ENCODE measurements at regions not wholly inside any gene's neighbourhood (a gene's known extent, or its start where the extent isn't known, plus 50 kb on each side); places are given as distances from the start of the nearest gene placed in this dataset.

DNA sequence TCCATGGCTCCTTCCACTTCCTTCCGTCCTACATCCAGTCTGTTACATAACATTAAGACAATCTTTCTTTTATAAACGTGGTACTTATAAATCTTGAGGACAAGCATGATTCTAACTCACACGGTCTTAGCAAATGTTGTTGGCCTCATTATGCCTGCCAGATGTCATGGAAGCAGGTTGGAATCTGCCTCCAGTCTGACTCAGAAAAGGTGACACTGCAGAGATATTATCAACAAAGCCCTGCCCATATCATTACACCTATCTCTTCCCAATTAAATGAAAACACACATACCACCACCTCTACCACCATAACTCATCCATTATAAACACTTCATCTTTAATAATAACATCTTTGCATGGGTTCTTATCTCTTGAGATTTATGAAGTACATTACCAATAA, 334.7 kb upstream of the CHAC2 start:
- Histone ChIP-seq H3K9ac (ENCODE audit: control insufficient read depth, extremely low read depth, insufficient read depth, low read length) (no peak overlapping the region), H3K27ac (ENCODE audit: control insufficient read depth, insufficient read depth, low read length) (no peak overlapping the region), H3K79me2 (ENCODE audit: control insufficient read depth, insufficient read depth, low read length) (no peaks in the 10 kb centered on the region), H3K4me3 (ENCODE audit: control insufficient read depth in 2 of 3, extremely low read depth in 1 of 3, insufficient read depth in 2 of 3, low read depth in 1 of 3, low read length in 3 of 3) (no peak overlapping the region), H3K36me3 (ENCODE audit: control insufficient read depth in 2 of 2, extremely low read depth in 1 of 2, insufficient read depth in 2 of 2, low read length in 2 of 2) (no peaks in the 10 kb centered on the region), H3K4me1 (ENCODE audit: control insufficient read depth, extremely low read depth, insufficient read depth, low read length) (no peaks in the 10 kb centered on the region), H3K4me2 (ENCODE audit: control insufficient read depth, extremely low read depth, insufficient read depth, low read depth, low read length) (no peak overlapping the region), H3K27me3 (ENCODE audit: control insufficient read depth, extremely low read depth, insufficient read depth, low read length) (no peaks in the 10 kb centered on the region), H2AFZ (ENCODE audit: control insufficient read depth, low read length) (no peak overlapping the region), H3K9me3 (ENCODE audit: control insufficient read depth, low read depth, low read length) (no peaks in the 10 kb centered on the region), H3K9me1 (ENCODE audit: control insufficient read depth, extremely low read depth, insufficient read depth, low read length) (no peaks in the 10 kb centered on the region), H4K20me1 (ENCODE audit: control insufficient read depth, extremely low read depth, insufficient read depth, low read length) (no peaks in the 10 kb centered on the region)
- TF ChIP-seq, protein P1, sequence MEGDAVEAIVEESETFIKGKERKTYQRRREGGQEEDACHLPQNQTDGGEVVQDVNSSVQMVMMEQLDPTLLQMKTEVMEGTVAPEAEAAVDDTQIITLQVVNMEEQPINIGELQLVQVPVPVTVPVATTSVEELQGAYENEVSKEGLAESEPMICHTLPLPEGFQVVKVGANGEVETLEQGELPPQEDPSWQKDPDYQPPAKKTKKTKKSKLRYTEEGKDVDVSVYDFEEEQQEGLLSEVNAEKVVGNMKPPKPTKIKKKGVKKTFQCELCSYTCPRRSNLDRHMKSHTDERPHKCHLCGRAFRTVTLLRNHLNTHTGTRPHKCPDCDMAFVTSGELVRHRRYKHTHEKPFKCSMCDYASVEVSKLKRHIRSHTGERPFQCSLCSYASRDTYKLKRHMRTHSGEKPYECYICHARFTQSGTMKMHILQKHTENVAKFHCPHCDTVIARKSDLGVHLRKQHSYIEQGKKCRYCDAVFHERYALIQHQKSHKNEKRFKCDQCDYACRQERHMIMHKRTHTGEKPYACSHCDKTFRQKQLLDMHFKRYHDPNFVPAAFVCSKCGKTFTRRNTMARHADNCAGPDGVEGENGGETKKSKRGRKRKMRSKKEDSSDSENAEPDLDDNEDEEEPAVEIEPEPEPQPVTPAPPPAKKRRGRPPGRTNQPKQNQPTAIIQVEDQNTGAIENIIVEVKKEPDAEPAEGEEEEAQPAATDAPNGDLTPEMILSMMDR (optimal IDR thresholded peaks at IDR 0.05 in 1 of 3, IDR thresholded peaks at IDR 0.05 in 1 of 3, conservative IDR thresholded peaks at IDR 0.05 in 1 of 3; ENCODE audit: extremely low read depth in 1 of 3, insufficient read depth in 2 of 3, low read length in 3 of 3) = no peak
- TF ChIP-seq EZH2 (IDR thresholded peaks at IDR 0.05; ENCODE audit: low read length) = no peak
- no peak for DNase-seq (ENCODE audit: low read depth, low spot score)
- dilution Hi-C loops (cut with MboI; ENCODE audit: extremely low pct_ligation_motif_present, low sequenced_read_pairs) = no loop called here
- no peak for FAIRE-seq

DNA sequence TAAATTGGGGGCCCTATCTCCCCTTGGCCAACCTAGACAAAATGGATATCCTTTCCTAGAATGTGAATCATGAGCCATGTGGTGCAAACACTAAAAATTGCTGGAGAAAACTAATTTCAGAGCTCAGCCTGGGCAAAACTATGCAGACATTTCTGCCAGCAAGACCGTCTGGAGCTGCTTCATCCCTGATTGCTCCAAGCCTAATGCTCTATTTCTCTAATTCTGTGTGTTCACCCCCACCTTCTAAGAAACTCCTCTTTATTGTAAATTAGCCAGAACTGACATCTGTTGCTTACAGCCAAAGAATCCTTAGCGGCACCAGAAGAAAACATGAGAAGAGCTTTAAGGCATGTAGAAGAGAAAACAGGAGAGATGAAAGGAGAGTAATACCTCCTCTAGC, 337.7 kb upstream of the CHAC2 start:
- FAIRE-seq = no peak
- Histone ChIP-seq H3K4me3 (ENCODE audit: control insufficient read depth in 2 of 3, extremely low read depth in 1 of 3, insufficient read depth in 2 of 3, low read depth in 1 of 3, low read length in 3 of 3) (no peak overlapping the region), H3K9me3 (ENCODE audit: control insufficient read depth, low read depth, low read length) (no peaks in the 10 kb centered on the region), H3K4me2 (ENCODE audit: control insufficient read depth, extremely low read depth, insufficient read depth, low read depth, low read length) (no peak overlapping the region), H3K4me1 (ENCODE audit: control insufficient read depth, extremely low read depth, insufficient read depth, low read length) (no peaks in the 10 kb centered on the region), H4K20me1 (ENCODE audit: control insufficient read depth, extremely low read depth, insufficient read depth, low read length) (no peaks in the 10 kb centered on the region), H3K27me3 (ENCODE audit: control insufficient read depth, extremely low read depth, insufficient read depth, low read length) (no peaks in the 10 kb centered on the region), H3K27ac (ENCODE audit: control insufficient read depth, insufficient read depth, low read length) (no peak overlapping the region), H3K36me3 (ENCODE audit: control insufficient read depth in 2 of 2, extremely low read depth in 1 of 2, insufficient read depth in 2 of 2, low read length in 2 of 2) (no peaks in the 10 kb centered on the region), H3K9ac (ENCODE audit: control insufficient read depth, extremely low read depth, insufficient read depth, low read length) (no peak overlapping the region), H3K79me2 (ENCODE audit: control insufficient read depth, insufficient read depth, low read length) (no peaks in the 10 kb centered on the region), H2AFZ (ENCODE audit: control insufficient read depth, low read length) (no peak overlapping the region), H3K9me1 (ENCODE audit: control insufficient read depth, extremely low read depth, insufficient read depth, low read length) (no peaks in the 10 kb centered on the region)
- no peak for DNase-seq (ENCODE audit: low read depth, low spot score)
- TF ChIP-seq, protein P1 (optimal IDR thresholded peaks at IDR 0.05 in 1 of 3, IDR thresholded peaks at IDR 0.05 in 1 of 3, conservative IDR thresholded peaks at IDR 0.05 in 1 of 3; ENCODE audit: extremely low read depth in 1 of 3, insufficient read depth in 2 of 3, low read length in 3 of 3) = no peak
- no peak for TF ChIP-seq EZH2 (IDR thresholded peaks at IDR 0.05; ENCODE audit: low read length)
- dilution Hi-C loops (cut with MboI; ENCODE audit: extremely low pct_ligation_motif_present, low sequenced_read_pairs) = no loop called here
